ENCODE measurements at regions not wholly inside any gene's neighbourhood (a gene's known extent, or its start where the extent isn't known, plus 50 kb on each side); places are given as distances from the start of the nearest gene placed in this dataset.

- H4K20me1 ChIP-seq (ENCODE audit: insufficient read depth) = no peaks in the 10 kb centered on the region
- H2AFZ ChIP-seq (ENCODE audit: low read depth) = no peak overlapping the region
- no peaks in the 10 kb centered on the region for H3K79me2 ChIP-seq (ENCODE audit: insufficient read depth)
- H3K4me2 ChIP-seq = no peak overlapping the region
- no peaks in the 10 kb centered on the region for H3K27me3 ChIP-seq (ENCODE audit: insufficient read depth)
- H3F3A ChIP-seq (replicated peaks; ENCODE audit: insufficient read depth) = no peaks in the 10 kb centered on the region
- TF ChIP-seq MXI1 (IDR thresholded peaks at IDR 0.05; ENCODE audit: low read depth, low read length) (no peak), SIN3A (IDR thresholded peaks at IDR 0.05; ENCODE audit: borderline replicate concordance, low read depth, low read length) (no peak), NFIC (IDR thresholded peaks at IDR 0.05; ENCODE audit: borderline replicate concordance) (no peak), RXRA (IDR thresholded peaks at IDR 0.05; ENCODE audit: borderline replicate concordance, low read depth) (no peak), JUND (IDR thresholded peaks at IDR 0.05) (no peak), FOSL2 (IDR thresholded peaks at IDR 0.05; ENCODE audit: borderline replicate concordance, low read depth) (no peak), NRF1 (IDR thresholded peaks at IDR 0.05; ENCODE audit: low read depth, low read length) (no peak), FOXM1 (IDR thresholded peaks at IDR 0.05; ENCODE audit: low read depth) (no peak), RAD21 (IDR thresholded peaks at IDR 0.05; ENCODE audit: low read length) (no peak), YY1 (IDR thresholded peaks at IDR 0.05; ENCODE audit: low read depth) (no peak), MAX (IDR thresholded peaks at IDR 0.05; ENCODE audit: low read depth) (no peak), RCOR1 (IDR thresholded peaks at IDR 0.05; ENCODE audit: low read length) (no peak), USF1 (IDR thresholded peaks at IDR 0.05; ENCODE audit: borderline replicate concordance, low read depth) (no peak)
- TF ChIP-seq, protein P1, sequence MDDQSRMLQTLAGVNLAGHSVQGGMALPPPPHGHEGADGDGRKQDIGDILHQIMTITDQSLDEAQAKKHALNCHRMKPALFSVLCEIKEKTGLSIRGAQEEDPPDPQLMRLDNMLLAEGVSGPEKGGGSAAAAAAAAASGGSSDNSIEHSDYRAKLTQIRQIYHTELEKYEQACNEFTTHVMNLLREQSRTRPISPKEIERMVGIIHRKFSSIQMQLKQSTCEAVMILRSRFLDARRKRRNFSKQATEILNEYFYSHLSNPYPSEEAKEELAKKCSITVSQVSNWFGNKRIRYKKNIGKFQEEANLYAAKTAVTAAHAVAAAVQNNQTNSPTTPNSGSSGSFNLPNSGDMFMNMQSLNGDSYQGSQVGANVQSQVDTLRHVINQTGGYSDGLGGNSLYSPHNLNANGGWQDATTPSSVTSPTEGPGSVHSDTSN (IDR thresholded peaks at IDR 0.05) = no peak
- TF ChIP-seq, protein P2, sequence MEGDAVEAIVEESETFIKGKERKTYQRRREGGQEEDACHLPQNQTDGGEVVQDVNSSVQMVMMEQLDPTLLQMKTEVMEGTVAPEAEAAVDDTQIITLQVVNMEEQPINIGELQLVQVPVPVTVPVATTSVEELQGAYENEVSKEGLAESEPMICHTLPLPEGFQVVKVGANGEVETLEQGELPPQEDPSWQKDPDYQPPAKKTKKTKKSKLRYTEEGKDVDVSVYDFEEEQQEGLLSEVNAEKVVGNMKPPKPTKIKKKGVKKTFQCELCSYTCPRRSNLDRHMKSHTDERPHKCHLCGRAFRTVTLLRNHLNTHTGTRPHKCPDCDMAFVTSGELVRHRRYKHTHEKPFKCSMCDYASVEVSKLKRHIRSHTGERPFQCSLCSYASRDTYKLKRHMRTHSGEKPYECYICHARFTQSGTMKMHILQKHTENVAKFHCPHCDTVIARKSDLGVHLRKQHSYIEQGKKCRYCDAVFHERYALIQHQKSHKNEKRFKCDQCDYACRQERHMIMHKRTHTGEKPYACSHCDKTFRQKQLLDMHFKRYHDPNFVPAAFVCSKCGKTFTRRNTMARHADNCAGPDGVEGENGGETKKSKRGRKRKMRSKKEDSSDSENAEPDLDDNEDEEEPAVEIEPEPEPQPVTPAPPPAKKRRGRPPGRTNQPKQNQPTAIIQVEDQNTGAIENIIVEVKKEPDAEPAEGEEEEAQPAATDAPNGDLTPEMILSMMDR (IDR thresholded peaks at IDR 0.05) = no peak
- CTCF ChIA-PET = no interaction called here
- H3K36me3 ChIP-seq (replicated peaks in 1 of 2; ENCODE audit: control insufficient read depth in 1 of 2, insufficient read depth in 2 of 2, low read length in 1 of 2) = no peaks in the 10 kb centered on the region
- no peak for DNase-seq
- H3K4me3 ChIP-seq (ENCODE audit: low read depth in 2 of 2, low read length in 1 of 2) = no peak overlapping the region
- H3K4me1 ChIP-seq (ENCODE audit: control insufficient read depth in 1 of 2, insufficient read depth in 2 of 2, low read depth in 1 of 2, low read length in 1 of 2) = no peaks in the 10 kb centered on the region
- POLR2A ChIA-PET = no interaction called here
- 0 out of 2 replicates have a peak, but pooled peaks cover 4% of the 10 kb centered on the region for H3K9me2 ChIP-seq
- H3K9ac ChIP-seq = no peak overlapping the region
- no peaks in the 10 kb centered on the region for H3K9me3 ChIP-seq
- H3K27ac ChIP-seq (ENCODE audit: low read depth in 2 of 2, low read length in 1 of 2) = no peak overlapping the region
Observed at GRCh38 chr3:175932586-175932985, 1073.5 kb downstream of the NAALADL2 start.

GRCh38 chr3:175919133-175919532, 1060.0 kb downstream of the NAALADL2 start:
- DNase-seq = no peak
- Histone ChIP-seq H3F3A (replicated peaks; ENCODE audit: insufficient read depth) (no peaks in the 10 kb centered on the region), H3K4me2 (no peak overlapping the region), H3K9me2 (no peaks in the 10 kb centered on the region), H3K4me1 (ENCODE audit: control insufficient read depth in 1 of 2, insufficient read depth in 2 of 2, low read depth in 1 of 2, low read length in 1 of 2) (no peaks in the 10 kb centered on the region), H3K36me3 (replicated peaks in 1 of 2; ENCODE audit: control insufficient read depth in 1 of 2, insufficient read depth in 2 of 2, low read length in 1 of 2) (no peaks in the 10 kb centered on the region), H2AFZ (ENCODE audit: low read depth) (no peak overlapping the region), H4K20me1 (ENCODE audit: insufficient read depth) (no peaks in the 10 kb centered on the region), H3K4me3 (ENCODE audit: low read depth in 2 of 2, low read length in 1 of 2) (no peak overlapping the region), H3K9me3 (no peaks in the 10 kb centered on the region), H3K27ac (ENCODE audit: low read depth in 2 of 2, low read length in 1 of 2) (no peak overlapping the region), H3K79me2 (ENCODE audit: insufficient read depth) (no peaks in the 10 kb centered on the region), H3K27me3 (ENCODE audit: insufficient read depth) (no peaks in the 10 kb centered on the region), H3K9ac (no peak overlapping the region)
- POLR2A ChIA-PET = no interaction called here
- CTCF ChIA-PET = no interaction called here
- TF ChIP-seq JUND (IDR thresholded peaks at IDR 0.05) = no peak
- TF ChIP-seq NRF1 (IDR thresholded peaks at IDR 0.05; ENCODE audit: low read depth, low read length) = no peak
- TF ChIP-seq, protein P1 (IDR thresholded peaks at IDR 0.05) = no peak
- TF ChIP-seq RXRA (IDR thresholded peaks at IDR 0.05; ENCODE audit: borderline replicate concordance, low read depth) = no peak
- no peak for TF ChIP-seq USF2 (IDR thresholded peaks at IDR 0.05; ENCODE audit: borderline replicate concordance, low read depth, low read length)
- TF ChIP-seq, protein P3, sequence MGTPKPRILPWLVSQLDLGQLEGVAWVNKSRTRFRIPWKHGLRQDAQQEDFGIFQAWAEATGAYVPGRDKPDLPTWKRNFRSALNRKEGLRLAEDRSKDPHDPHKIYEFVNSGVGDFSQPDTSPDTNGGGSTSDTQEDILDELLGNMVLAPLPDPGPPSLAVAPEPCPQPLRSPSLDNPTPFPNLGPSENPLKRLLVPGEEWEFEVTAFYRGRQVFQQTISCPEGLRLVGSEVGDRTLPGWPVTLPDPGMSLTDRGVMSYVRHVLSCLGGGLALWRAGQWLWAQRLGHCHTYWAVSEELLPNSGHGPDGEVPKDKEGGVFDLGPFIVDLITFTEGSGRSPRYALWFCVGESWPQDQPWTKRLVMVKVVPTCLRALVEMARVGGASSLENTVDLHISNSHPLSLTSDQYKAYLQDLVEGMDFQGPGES (IDR thresholded peaks at IDR 0.05; ENCODE audit: low read depth, low read length) = no peak
- no peak for TF ChIP-seq EZH2phosphoT487 (IDR thresholded peaks at IDR 0.05; ENCODE audit: borderline replicate concordance, low read depth)
- no peak for TF ChIP-seq EP300 (IDR thresholded peaks at IDR 0.05; ENCODE audit: borderline replicate concordance in 1 of 2, low read depth in 1 of 2, low read length in 1 of 2)
- no peak for TF ChIP-seq FOXM1 (IDR thresholded peaks at IDR 0.05; ENCODE audit: low read depth)
- TF ChIP-seq TCF12 (IDR thresholded peaks at IDR 0.05) = no peak
- TF ChIP-seq YY1 (IDR thresholded peaks at IDR 0.05; ENCODE audit: low read depth) = no peak
- no peak for TF ChIP-seq FOSL2 (IDR thresholded peaks at IDR 0.05; ENCODE audit: borderline replicate concordance, low read depth)
- no peak for TF ChIP-seq POLR2AphosphoS5 (IDR thresholded peaks at IDR 0.05; ENCODE audit: low read depth, low read length)
- no peak for TF ChIP-seq MAX (IDR thresholded peaks at IDR 0.05; ENCODE audit: low read depth)

Data from SK-N-SH (cell line).